Sigmoid colon (tissue), 4 donors: ENCODE measurements at regions not wholly inside any gene's neighbourhood (a gene's known extent, or its start where the extent isn't known, plus 50 kb on each side); places are given as distances from the start of the nearest gene placed in this dataset.

Source experiments
- EP300 ChIP-seq, 4 donors: sonication (generic); formaldehyde crosslinking; IDR thresholded peaks; one replicate each; pipeline ENCODE4 v1.6.1; 2017; ENCODE audit warnings: antibody characterized with exemption in 4 of 4
- POLR2A ChIP-seq, 2 donors: fragments of 450-650 bp; IDR thresholded peaks; one replicate each; pipeline ENCODE4 v1.6.1; 2016; ENCODE audit warnings: antibody characterized with exemption in 2 of 2, mild to moderate bottlenecking in 2 of 2, moderate library complexity in 2 of 2
- POLR2AphosphoS5 ChIP-seq, 4 donors: sonication (generic); formaldehyde crosslinking; IDR thresholded peaks; one replicate each; pipeline ENCODE4 v1.6.1; 2017; ENCODE audit warnings: antibody characterized with exemption in 4 of 4
- TF ChIP-seq, protein P1 (sequence below), 4 experiments: fragments of 450-650 bp in 3 of 4; fragments of 200-600 bp in 1 of 4; IDR thresholded peaks; one replicate each; pipeline ENCODE4 v1.5.1; 2016 to 2019; ENCODE audit warnings: antibody characterized with exemption in 4 of 4, mild to moderate bottlenecking in 3 of 4, moderate library complexity in 2 of 4

GRCh38 chr20:6468423-6469116 lies 298.9 kb upstream of the BMP2 start:
- TF ChIP-seq, protein P1, sequence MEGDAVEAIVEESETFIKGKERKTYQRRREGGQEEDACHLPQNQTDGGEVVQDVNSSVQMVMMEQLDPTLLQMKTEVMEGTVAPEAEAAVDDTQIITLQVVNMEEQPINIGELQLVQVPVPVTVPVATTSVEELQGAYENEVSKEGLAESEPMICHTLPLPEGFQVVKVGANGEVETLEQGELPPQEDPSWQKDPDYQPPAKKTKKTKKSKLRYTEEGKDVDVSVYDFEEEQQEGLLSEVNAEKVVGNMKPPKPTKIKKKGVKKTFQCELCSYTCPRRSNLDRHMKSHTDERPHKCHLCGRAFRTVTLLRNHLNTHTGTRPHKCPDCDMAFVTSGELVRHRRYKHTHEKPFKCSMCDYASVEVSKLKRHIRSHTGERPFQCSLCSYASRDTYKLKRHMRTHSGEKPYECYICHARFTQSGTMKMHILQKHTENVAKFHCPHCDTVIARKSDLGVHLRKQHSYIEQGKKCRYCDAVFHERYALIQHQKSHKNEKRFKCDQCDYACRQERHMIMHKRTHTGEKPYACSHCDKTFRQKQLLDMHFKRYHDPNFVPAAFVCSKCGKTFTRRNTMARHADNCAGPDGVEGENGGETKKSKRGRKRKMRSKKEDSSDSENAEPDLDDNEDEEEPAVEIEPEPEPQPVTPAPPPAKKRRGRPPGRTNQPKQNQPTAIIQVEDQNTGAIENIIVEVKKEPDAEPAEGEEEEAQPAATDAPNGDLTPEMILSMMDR (IDR thresholded peaks at IDR 0.05) = no peak
- no peak for TF ChIP-seq POLR2AphosphoS5 (IDR thresholded peaks at IDR 0.05)
- TF ChIP-seq EP300 (IDR thresholded peaks at IDR 0.05) = no peak
- no peak for TF ChIP-seq POLR2A (IDR thresholded peaks at IDR 0.05)
